Small intestine (tissue), 7 donors: ENCODE measurements at regions not wholly inside any gene's neighbourhood (a gene's known extent, or its start where the extent isn't known, plus 50 kb on each side); places are given as distances from the start of the nearest gene placed in this dataset.

Experiments
- DNase-seq, 2 donors: peaks; one replicate each; pipeline versions ENCODE4 v3.0.0 to v3.0.0-alpha.2; 2013
- FAIRE-seq: peaks from 2 replicates; lab custom pipeline; 2012; peaks lifted over from hg19 to GRCh38; lab: Jason Lieb, UNC
- H3K27ac ChIP-seq, 3 donors: one replicate each; pipeline ENCODE4 v1.5.1; 2013; ENCODE audit warnings: low read length in 2 of 3, mild to moderate bottlenecking in 2 of 3, control low read depth in 1 of 3, inconsistent platforms in 1 of 3, low read depth in 1 of 3, moderate library complexity in 1 of 3
- H3K27me3 ChIP-seq, 3 donors: one replicate each; pipeline ENCODE4 v1.6.1; 2013; ENCODE audit warnings: low read length in 3 of 3, inconsistent platforms in 1 of 3; ENCODE audit not compliant: control insufficient read depth in 3 of 3, insufficient read depth in 3 of 3
- H3K36me3 ChIP-seq, 3 donors: one replicate each; pipeline ENCODE4 v1.6.1; 2013; ENCODE audit warnings: low read length in 3 of 3, inconsistent platforms in 1 of 3, low read depth in 1 of 3, mild to moderate bottlenecking in 1 of 3, moderate library complexity in 1 of 3; ENCODE audit not compliant: control insufficient read depth in 3 of 3, insufficient read depth in 2 of 3
- H3K4me1 ChIP-seq, 3 donors: one replicate each; pipeline ENCODE4 v1.6.1; 2013; ENCODE audit warnings: low read length in 2 of 3, inconsistent platforms in 1 of 3, low read depth in 1 of 3, mild to moderate bottlenecking in 1 of 3, moderate library complexity in 1 of 3; ENCODE audit not compliant: control insufficient read depth in 3 of 3, insufficient read depth in 2 of 3
- H3K4me3 ChIP-seq, 3 donors: one replicate each; pipeline ENCODE4 v1.5.1; 2013; ENCODE audit warnings: low read length in 3 of 3, control low read depth in 1 of 3, inconsistent platforms in 1 of 3, low read depth in 1 of 3, mild to moderate bottlenecking in 1 of 3, moderate library complexity in 1 of 3
- H3K9me3 ChIP-seq, 2 donors: one replicate each; pipeline ENCODE4 v1.6.1; 2013; ENCODE audit warnings: low read depth in 1 of 2, low read length in 1 of 2; ENCODE audit not compliant: control insufficient read depth in 2 of 2, insufficient read depth in 1 of 2
- WGBS, 3 donors: extraction: QIAGEN DNeasy Blood & Tissue Kit; methylation state at CpG; one replicate each; pipeline ENCODE4 v1.1.7; 2013; 5-methylcytosine and 5-hydroxymethylcytosine counted together
- donor health status: healthy with polysubstance abuse.
- donor health status: control.
- donor health status: control.
- donor health status: Bipolar disorder and iron deficiency.
- donor health status: healthy.

- no peaks in the 10 kb centered on the region for H3K4me1 ChIP-seq
- DNase-seq = peak in 1 of 2 donors; percentile 1
- H3K27ac ChIP-seq = no peak overlapping the region
- H3K27me3 ChIP-seq = no peaks in the 10 kb centered on the region
- no peaks in the 10 kb centered on the region for H3K36me3 ChIP-seq
- H3K4me3 ChIP-seq = no peak overlapping the region
- WGBS, 3 donors = 53 to 71% (median 54%) methylated on average over 2 of the region's 2 CpGs
- no peaks in the 10 kb centered on the region for H3K9me3 ChIP-seq
- FAIRE-seq = no peak
Observed at GRCh38 chr1:191320062-191320461, 838.2 kb upstream of the RGS18 start.

- FAIRE-seq (no peak), DNase-seq (no peak)
- no peak overlapping the region for H3K27ac ChIP-seq
- H3K27me3 ChIP-seq = no peaks in the 10 kb centered on the region
- H3K36me3 ChIP-seq = no peaks in the 10 kb centered on the region
- WGBS, 3 donors = 68 to 84% (median 73%) methylated on average over 4 of the region's 4 CpGs
- H3K4me1 ChIP-seq = no peaks in the 10 kb centered on the region
- H3K9me3 ChIP-seq = no peaks in the 10 kb centered on the region
- no peak overlapping the region for H3K4me3 ChIP-seq
Observed at GRCh38 chr1:191327868-191328267, 830.4 kb upstream of the RGS18 start.

GRCh38 chr1:191343816-191344215, 814.4 kb upstream of the RGS18 start:
- no peak overlapping the region for H3K27ac ChIP-seq
- no peak overlapping the region for H3K4me3 ChIP-seq
- FAIRE-seq (no peak), DNase-seq (no peak)
- WGBS, 3 donors = 45 to 62% (median 53%) methylated on average over 1 of the region's 1 CpG
- no peaks in the 10 kb centered on the region for H3K36me3 ChIP-seq
- no peaks in the 10 kb centered on the region for H3K27me3 ChIP-seq
- H3K4me1 ChIP-seq = no peaks in the 10 kb centered on the region
- peaks cover 0 to 5% of the 10 kb centered on the region in 2 donors for H3K9me3 ChIP-seq

GRCh38 chr1:191346381-191346780, 811.9 kb upstream of the RGS18 start:
- DNase-seq (no peak), FAIRE-seq (no peak)
- Histone ChIP-seq H3K27me3 (no peaks in the 10 kb centered on the region), H3K9me3 (peaks cover 0 to 5% of the 10 kb centered on the region in 2 donors), H3K4me3 (no peak overlapping the region), H3K4me1 (no peaks in the 10 kb centered on the region), H3K27ac (no peak overlapping the region), H3K36me3 (no peaks in the 10 kb centered on the region)
- WGBS, 3 donors = 18 to 70% (median 43%) methylated on average over 3 of the region's 3 CpGs

- no peaks in the 10 kb centered on the region for H3K27me3 ChIP-seq
- no peak overlapping the region for H3K27ac ChIP-seq
- H3K4me1 ChIP-seq = no peaks in the 10 kb centered on the region
- H3K36me3 ChIP-seq = no peaks in the 10 kb centered on the region
- no peaks in the 10 kb centered on the region for H3K9me3 ChIP-seq
- DNase-seq (no peak), FAIRE-seq (no peak)
- WGBS, 3 donors = 82 to 86% (median 82%) methylated on average over 3 of the region's 3 CpGs
- H3K4me3 ChIP-seq = no peak overlapping the region
Observed at GRCh38 chr1:191348328-191348727, 809.9 kb upstream of the RGS18 start.

- Histone ChIP-seq H3K4me3 (no peak overlapping the region), H3K27me3 (no peaks in the 10 kb centered on the region), H3K4me1 (no peaks in the 10 kb centered on the region), H3K36me3 (no peaks in the 10 kb centered on the region), H3K27ac (no peak overlapping the region), H3K9me3 (no peaks in the 10 kb centered on the region)
- 0% methylated on average over 1 of the region's 1 CpG for WGBS, 3 donors
- DNase-seq = no peak
- FAIRE-seq = no peak
Observed at GRCh38 chr1:191350938-191351337, 807.3 kb upstream of the RGS18 start.

GRCh38 chr1:191358724-191359123, 799.5 kb upstream of the RGS18 start:
- no peaks in the 10 kb centered on the region for H3K27me3 ChIP-seq
- DNase-seq (no peak), FAIRE-seq (no peak)
- WGBS, 3 donors = 86 to 95% (median 88%) methylated on average over 1 of the region's 1 CpG
- no peaks in the 10 kb centered on the region for H3K9me3 ChIP-seq
- no peaks in the 10 kb centered on the region for H3K36me3 ChIP-seq
- H3K4me1 ChIP-seq = no peaks in the 10 kb centered on the region
- H3K4me3 ChIP-seq = no peak overlapping the region
- no peak overlapping the region for H3K27ac ChIP-seq

- Histone ChIP-seq H3K36me3 (no peaks in the 10 kb centered on the region), H3K9me3 (no peaks in the 10 kb centered on the region), H3K4me1 (no peaks in the 10 kb centered on the region), H3K4me3 (no peak overlapping the region), H3K27ac (no peak overlapping the region), H3K27me3 (no peaks in the 10 kb centered on the region)
- no peak for FAIRE-seq
- no peak for DNase-seq
- WGBS, 3 donors = 94 to 98% (median 97%) methylated on average over 1 of the region's 1 CpG
Observed at GRCh38 chr1:191366686-191367085, 791.6 kb upstream of the RGS18 start.

- 54 to 64% (median 63%) methylated on average over 12 of the region's 12 CpGs for WGBS, 3 donors
- no peak for DNase-seq
- Histone ChIP-seq H3K27ac (no peak overlapping the region), H3K27me3 (no peaks in the 10 kb centered on the region), H3K36me3 (no peaks in the 10 kb centered on the region), H3K4me3 (no peak overlapping the region), H3K9me3 (no peaks in the 10 kb centered on the region), H3K4me1 (no peaks in the 10 kb centered on the region)
- FAIRE-seq = no peak
Observed at GRCh38 chr1:191368891-191369654, 789.2 kb upstream of the RGS18 start.
